SIG-M5 treated with dmso at 0.1 percent for 504 hours (cell line): ENCODE measurements at regions not wholly inside any gene's neighbourhood (a gene's known extent, or its start where the extent isn't known, plus 50 kb on each side); places are given as distances from the start of the nearest gene placed in this dataset.
A peak's percentile ranks its signal among the peaks of the same experiment; 100 is the strongest.
"Not testable (repeated sequence)": the region's sequence is repeated elsewhere in the genome, so short reads cannot be mapped to it uniquely, and the experiment has no call there.

ENCODE experiments used
- DNase-seq: peaks from one replicate; lab custom pipeline; 2025; ENCODE audit not compliant: unreplicated experiment; lab: John Stamatoyannopoulos, UW

- peak; percentile 27 for DNase-seq
Measured at GRCh38 chr1:76687307-76688175, 179.7 kb upstream of the ST6GALNAC5 start.

DNA sequence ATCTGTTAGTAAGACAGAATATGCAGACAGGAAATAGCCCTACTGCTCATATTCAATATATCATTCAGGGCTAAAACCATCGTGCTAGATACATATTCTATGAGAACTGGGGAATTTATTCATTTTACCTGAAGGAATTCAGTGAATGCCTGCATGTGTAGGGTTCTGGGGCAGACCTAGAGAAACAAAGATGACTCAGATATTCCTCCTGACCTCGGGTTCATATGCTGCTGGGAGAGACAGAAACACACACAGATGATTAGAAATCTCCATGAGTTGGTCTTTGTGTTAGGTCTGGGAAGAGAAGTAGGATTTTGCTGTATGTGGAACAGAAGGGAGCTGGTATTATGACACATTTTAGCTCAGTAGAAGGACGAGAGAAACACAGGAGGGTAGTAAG is 176.5 kb upstream of the ST6GALNAC5 start:
- no peak for DNase-seq

- no peak for DNase-seq
Measured at GRCh38 chr1:76695535-76695934, 171.7 kb upstream of the ST6GALNAC5 start.

DNA sequence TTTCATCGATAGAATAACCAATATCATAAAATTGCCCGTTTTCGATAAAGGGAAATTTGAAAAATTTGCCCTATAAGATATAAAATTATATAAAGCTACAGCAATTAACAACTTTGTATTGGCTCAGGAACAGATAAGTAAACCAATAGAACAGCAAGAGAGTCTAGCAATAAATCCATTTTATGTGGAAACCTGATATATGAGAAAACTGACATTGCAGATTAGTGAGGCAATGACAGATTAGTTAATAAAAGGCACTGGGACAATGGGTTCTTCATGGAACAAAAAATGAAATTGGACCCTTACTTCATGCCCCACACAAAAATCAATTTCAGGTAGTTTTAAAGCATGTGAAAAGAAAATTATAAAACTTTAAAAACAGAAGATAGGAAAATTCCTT is 169.9 kb upstream of the ST6GALNAC5 start:
- no peak for DNase-seq

DNA sequence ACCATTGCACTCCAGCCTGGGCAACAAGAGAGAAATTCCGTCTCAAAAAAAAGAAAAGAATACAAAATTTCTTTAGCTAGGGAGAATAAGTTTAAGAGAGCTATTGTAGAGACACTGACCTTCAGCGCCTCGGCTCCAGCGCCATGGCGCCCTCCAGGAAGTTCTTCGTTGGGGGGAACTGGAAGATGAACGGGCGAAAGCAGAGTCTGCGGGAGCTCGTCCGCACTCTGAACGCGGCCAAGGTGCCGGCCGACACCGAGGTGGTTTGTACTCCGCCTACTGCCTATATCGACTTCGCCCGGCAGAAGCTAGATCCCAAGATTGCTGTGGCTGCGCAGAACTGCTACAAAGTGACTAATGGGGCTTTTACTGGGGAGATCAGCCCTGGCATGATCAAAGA is 167.6 kb upstream of the ST6GALNAC5 start:
- DNase-seq = not testable (repeated sequence)

DNA sequence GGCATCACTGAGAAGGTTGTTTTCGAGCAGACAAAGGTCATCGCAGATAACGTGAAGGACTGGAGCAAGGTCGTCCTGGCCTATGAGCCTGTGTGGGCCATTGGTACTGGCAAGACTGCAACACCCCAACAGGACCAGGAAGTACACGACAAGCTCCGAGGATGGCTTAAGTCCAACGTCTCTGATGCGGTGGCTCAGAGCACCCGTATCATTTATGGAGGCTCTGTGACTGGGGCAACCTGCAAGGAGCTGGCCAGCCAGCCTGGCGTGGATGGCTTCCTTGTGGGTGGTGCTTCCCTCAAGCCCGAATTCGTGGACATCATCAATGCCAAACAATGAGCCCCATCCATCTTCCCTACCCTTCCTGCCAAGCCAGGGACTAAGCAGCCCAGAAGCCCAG is 167.1 kb upstream of the ST6GALNAC5 start:
- not testable (repeated sequence) for DNase-seq

DNA sequence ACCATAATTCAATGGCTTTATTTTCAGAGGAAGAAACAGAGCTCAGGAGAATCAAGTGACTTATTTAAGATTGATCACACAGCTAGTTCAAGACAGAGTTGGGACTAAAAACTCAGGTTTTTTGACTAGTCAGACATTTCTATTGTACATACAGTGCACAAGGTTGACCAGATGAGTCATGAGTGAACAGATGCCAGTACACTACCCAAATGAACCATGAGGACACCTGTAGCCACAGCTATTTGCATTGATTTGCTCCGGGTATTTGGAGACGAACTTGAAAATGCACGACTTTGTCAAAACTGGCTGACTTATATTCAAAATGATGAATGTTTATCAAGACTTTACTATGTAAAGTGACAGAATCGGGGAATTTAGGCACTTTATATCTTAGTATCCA is 161.7 kb upstream of the ST6GALNAC5 start:
- no peak for DNase-seq

- DNase-seq = no peak
Measured at GRCh38 chr1:76713535-76713934, 153.7 kb upstream of the ST6GALNAC5 start.

- DNase-seq = no peak
Measured at GRCh38 chr1:76715474-76715873, 151.8 kb upstream of the ST6GALNAC5 start.

- no peak for DNase-seq
Measured at GRCh38 chr1:76723949-76724348, 143.3 kb upstream of the ST6GALNAC5 start.

DNA sequence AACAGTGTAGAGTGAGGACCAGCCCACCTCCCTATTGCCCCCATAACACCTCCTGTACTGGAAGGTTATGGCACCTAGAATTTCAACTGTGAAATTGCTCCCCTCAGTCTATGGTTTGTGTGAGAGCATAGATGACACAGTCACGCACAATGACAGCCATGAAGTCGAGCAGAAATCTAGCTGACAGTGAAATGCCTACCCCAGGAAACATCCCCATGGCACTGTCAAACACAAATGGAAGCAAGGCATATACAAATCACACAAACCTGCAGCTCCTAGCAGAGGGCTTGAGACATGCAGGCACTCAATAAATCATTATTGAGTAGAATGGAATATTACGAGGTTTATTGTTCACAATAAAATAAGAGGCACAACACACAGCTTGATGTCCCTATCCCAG is 142.5 kb upstream of the ST6GALNAC5 start:
- no peak for DNase-seq

GRCh38 chr1:76725864-76726619 is 141.2 kb upstream of the ST6GALNAC5 start:
- no peak for DNase-seq

DNA sequence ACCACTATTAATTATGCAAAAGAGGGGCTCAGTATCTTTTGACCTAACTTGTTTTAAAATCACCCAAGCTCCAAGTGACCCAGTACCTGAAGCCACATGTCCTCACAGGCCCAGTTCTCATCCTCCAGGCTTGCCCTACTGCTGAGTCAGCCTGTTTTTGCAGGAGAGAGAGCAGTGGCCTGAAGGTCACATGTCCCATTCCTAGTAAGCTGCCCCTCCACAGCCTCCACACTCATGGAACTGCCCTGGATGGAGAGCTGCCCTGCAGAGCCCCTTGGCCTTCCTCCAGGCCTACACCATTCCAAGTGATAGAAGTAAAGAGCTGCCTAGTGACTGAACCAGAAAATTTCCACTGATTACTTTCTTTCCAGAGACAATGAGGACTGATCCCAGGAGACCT is 139.8 kb upstream of the ST6GALNAC5 start:
- DNase-seq = no peak

- no peak for DNase-seq
Measured at GRCh38 chr1:76729142-76729541, 138.1 kb upstream of the ST6GALNAC5 start.

- no peak for DNase-seq
Measured at GRCh38 chr1:76730027-76730426, 137.3 kb upstream of the ST6GALNAC5 start.

GRCh38 chr1:76738355-76738754 is 128.9 kb upstream of the ST6GALNAC5 start:
- not testable (repeated sequence) for DNase-seq

DNA sequence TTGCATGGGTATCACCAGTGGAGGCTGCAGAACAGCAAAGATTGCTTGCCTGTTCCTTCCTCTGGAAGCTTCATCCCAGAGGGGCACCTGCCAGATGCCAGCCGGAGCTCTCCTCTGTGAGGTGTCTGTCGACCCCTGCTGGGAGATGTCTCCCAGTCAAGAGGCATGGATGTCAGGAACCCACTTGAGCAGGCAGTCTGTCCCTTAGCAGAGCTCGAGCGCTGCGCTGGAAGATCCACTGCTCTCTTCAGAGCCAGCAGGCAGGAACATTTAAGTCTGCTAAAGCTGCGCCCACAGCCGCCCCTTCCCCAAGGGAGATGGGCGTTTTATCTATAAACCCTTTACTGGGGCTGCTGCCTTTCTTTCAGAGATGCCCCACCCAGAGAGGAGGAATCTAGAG is 126.3 kb upstream of the ST6GALNAC5 start:
- not testable (repeated sequence) for DNase-seq

GRCh38 chr1:76744989-76745388 is 122.3 kb upstream of the ST6GALNAC5 start:
- DNase-seq = no peak

- no peak for DNase-seq
Measured at GRCh38 chr1:76746206-76746605, 121.1 kb upstream of the ST6GALNAC5 start.

- DNase-seq = no peak
Measured at GRCh38 chr1:76754730-76755129, 112.5 kb upstream of the ST6GALNAC5 start.

DNA sequence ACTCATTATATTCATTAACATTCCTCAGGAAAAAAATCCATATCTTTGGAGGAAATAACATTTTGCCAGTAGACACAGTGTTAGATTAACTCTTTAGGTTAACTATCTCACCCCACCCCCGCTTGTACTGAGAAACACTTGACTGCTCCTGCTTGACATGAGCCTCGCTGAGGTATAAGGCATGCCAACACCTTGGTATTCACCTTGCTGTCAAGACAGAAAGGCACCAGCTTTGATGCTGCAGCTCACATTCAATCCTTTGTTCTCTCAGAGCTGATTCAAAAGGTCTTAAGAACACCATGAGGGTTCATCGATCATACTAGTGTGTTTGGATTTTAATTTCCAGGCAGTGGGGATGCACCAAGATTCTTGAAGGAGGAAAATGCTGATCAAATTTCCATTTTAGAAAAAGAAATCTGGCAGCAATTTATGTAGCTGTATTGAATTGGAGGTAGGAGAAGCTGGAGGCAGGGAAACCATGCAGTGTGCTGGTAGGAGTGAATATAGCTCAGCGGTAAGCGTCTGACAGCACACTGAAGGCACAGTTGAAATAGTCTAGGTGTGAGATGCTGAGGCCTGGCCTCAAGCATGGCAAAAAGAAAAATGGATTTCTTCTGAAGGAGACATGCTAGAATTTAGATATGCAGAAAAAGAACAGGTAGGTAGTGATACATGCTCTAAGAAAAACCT is 108.0 kb upstream of the ST6GALNAC5 start:
- no peak for DNase-seq

- no peak for DNase-seq
Measured at GRCh38 chr1:76759950-76760349, 107.3 kb upstream of the ST6GALNAC5 start.
